NCI-H1436 treated with DMSO at 0.1 percent for 48 hours (cell line): ENCODE measurements at regions not wholly inside any gene's neighbourhood (a gene's known extent, or its start where the extent isn't known, plus 50 kb on each side); places are given as distances from the start of the nearest gene placed in this dataset.

ENCODE experiments used
- DNase-seq: peaks from one replicate; lab custom pipeline; 2025; lab: John Stamatoyannopoulos, UW

GRCh38 chr3:21138085-21138484 lies 612.9 kb downstream of the ZNF385D start:
- no peak for DNase-seq

DNA sequence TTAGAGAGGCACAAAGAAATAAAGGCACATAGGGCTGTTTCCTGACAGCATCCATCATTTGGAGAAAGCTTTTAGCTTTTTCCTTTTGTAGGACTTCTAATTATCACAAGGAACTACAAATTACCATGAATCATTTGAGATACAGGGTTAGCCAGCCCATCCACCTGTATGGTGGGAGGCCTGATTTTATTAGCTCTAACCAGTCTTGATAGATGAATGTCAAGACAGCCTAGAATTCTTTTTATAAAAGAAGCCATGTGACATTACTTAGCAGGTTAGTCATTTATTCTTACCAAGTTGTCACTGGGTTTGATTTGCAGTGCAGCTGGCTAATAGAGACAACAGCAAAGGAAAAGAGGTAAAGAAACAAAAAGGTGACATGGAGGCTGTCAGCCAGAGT lies 618.1 kb downstream of the ZNF385D start:
- DNase-seq, result no peak

DNA sequence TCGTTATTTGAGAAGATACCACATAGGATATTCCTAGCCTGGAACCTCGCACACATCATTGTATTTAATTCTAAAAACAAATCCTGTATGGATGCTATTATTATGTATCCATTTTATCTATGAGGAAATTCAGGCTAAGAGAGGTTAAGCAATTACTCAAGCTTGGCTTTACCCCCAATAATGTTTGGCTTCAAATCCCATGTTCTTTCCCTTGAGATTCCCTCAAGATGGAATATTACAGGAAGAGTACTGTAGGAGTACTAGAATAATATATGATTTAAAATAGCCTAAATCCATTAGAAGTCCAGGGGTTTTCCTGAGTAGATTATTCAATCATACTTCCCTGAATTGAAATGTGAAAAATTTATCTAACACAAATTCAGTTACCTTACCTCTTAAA lies 630.2 kb downstream of the ZNF385D start:
- no peak for DNase-seq

- DNase-seq, result no peak
Measured at GRCh38 chr3:21117370-21117769, 633.6 kb downstream of the ZNF385D start.

- DNase-seq, result no peak
Measured at GRCh38 chr3:21109056-21109455, 642.0 kb downstream of the ZNF385D start.

GRCh38 chr3:21105784-21106183 lies 645.2 kb downstream of the ZNF385D start:
- no peak for DNase-seq

GRCh38 chr3:21100656-21101359 lies 650.2 kb downstream of the ZNF385D start:
- DNase-seq, result no peak

- DNase-seq, result no peak
Measured at GRCh38 chr3:21094686-21095085, 656.3 kb downstream of the ZNF385D start.

- no peak for DNase-seq
Measured at GRCh38 chr3:21073561-21073960, 677.4 kb downstream of the ZNF385D start.

- DNase-seq, result no peak
Measured at GRCh38 chr3:21067031-21067813, 683.8 kb downstream of the ZNF385D start.

DNA sequence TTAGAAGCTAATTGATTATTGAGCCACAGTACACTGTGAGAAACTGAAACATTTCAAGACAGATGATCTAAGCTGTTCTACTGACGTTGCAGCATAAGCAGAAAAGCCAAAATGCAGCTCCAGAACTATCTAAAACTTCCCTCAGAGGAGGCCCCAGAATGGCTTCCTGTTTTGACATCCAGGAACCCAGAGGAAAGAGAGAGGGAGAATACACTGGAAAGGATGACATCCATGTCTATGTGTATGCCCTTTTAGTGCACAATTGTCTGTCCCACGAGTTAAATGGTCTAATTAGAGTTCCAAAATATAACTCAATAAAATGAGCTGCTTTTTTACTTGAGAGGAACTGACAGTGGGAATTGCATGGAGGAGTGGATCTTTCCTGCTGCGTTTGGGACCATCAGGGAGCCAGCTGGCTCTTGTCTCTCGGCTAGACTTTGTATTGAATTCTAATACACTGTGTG lies 688.1 kb downstream of the ZNF385D start:
- no peak for DNase-seq

DNA sequence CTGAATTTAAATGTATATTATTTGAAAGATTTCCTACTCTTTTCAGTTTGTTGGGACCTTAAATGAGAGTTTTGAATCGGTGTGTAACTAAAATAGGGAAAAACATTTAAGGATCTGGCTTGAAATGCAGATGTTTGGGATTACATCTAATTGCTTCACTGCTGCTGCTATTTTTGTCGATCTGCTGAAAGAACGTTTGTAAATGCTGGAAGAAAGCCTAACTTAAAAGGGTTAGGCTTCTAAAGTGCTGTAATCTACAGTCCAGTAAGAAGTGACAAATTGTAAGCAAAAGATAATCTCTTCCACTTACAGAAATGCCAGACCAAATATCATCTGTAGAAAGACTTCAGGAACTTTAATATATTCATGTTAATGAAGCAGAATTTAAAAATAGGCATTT lies 691.6 kb downstream of the ZNF385D start:
- no peak for DNase-seq

- no peak for DNase-seq
Measured at GRCh38 chr3:21056293-21056692, 694.7 kb downstream of the ZNF385D start.

DNA sequence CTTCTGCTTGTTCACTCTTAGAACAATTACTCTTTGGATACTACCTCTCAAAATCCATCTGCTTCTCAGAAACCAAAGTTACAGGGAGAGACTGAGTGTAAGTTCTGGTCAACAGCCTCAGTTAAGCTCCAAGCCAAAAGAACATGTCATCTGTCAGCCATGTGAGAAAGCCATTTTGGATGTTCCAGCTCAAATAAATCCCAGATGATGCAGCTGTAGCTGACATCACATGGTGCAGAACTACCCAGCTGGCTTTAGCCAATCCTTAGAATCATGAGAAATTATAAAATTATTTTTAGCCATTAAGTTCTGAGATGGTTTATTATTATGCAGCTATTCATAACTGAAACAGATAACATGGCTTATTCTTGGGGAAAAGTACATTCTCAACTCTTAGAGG lies 696.0 kb downstream of the ZNF385D start:
- DNase-seq, result no peak

DNA sequence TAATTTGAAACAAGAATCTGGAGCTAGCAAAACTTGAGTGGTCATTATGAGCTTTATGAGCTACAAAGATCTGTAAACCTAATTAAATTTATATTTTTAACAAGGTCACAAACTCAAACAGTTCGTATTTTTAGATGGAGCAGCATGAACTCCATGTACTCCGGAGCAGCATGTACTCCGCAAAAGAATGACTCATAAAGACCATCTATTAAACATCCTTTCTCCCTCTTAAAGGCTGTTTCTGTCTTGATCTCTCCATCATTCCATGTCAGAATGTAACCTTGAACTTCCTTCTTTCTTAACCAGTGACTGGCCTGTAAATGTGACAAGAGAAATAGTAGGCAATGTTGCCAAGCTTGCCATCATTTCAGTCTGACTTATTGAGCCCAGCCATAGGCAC lies 696.9 kb downstream of the ZNF385D start:
- DNase-seq, result no peak

DNA sequence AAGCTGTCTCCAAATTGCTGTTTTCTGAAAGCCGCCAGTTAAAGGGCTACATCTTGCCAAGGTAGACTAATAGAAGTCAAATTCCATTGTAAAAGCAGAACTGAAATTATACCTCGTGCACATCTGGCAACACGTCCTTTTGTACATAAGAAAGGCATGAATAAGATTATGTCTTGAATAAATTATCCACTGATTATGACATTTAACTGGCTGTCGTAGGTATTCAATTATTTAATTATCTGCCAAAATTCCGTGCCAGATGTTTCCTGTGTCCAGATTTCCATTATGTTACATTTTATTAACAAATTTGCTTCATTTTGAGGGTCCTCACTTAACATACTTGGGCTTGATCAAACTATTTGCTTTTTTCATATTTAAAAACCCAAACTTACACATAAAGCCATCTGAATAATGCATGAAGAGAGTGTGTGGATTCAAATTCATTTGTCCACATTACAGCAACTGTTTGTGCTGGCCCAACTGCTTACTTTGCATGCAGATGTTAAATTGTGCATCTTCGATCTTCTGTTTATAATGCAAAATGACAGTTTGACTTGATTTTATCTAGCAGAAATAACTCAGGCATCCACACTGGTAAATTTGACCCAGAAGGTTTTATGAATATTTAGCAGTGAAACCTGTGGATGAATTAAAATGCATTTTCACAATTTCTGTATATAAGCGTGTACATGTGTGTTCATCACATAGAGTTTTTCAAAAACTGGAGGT lies 701.5 kb downstream of the ZNF385D start:
- no peak for DNase-seq

DNA sequence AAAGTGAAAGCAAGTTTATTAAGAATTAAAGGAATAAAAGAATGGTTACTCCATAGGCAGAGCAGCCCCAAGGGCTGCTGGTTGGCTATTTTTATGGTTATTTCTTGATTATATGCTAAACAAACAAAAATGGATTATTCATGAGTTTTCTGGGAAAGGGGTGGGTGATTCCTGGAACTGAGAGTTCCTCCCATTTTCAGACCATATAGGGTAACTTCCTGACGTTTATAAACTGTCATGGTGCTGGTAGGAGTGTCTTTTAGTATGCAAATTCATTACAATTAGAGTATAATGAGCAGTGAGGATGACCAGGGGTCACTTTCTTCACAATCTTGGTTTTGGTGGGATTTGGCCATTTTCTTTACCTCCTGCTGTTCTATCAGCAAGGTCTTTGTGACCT lies 707.9 kb downstream of the ZNF385D start:
- DNase-seq, result no peak

- DNase-seq, result no peak
Measured at GRCh38 chr3:21042184-21042583, 708.8 kb downstream of the ZNF385D start.

DNA sequence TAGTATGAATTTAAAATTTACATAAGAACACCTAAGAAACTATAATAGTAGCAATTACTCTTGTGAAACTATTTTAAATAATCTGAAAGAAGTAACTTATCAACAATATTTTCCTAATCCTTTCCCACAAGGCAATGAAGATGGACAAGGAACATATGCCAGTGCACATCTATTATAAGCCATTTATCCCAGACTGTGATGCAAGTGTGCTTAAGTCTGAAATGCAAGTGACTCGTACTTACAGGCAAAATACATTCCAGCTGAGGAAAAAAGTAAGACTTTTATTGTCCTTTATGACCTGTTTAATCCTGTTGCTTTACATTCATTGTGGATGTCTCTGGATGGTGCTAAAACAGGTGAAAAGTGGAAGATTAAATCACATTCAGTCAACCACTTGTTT lies 709.4 kb downstream of the ZNF385D start:
- no peak for DNase-seq

GRCh38 chr3:21036888-21037287 lies 714.1 kb downstream of the ZNF385D start:
- no peak for DNase-seq

GRCh38 chr3:21028412-21028811 lies 722.6 kb downstream of the ZNF385D start:
- no peak for DNase-seq

- no peak for DNase-seq
Measured at GRCh38 chr3:21024563-21024962, 726.4 kb downstream of the ZNF385D start.

DNA sequence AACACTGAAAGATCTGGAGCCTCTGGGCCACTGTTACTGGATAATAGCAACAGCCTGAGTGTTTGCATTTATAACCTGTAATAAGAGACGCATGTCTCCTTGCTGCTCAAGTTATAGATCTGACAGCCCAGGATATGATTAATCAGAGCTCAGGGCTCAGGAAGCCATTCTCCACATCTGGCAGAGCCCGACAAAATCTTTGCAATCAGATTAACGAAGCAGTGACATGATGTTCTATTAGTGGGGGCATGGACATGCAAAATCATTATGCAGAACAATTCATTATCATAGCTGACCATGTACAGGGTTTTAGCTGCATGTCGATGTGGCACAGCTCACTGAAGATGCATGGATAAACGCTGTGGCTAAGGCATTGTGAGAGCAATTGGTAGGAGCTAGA lies 730.3 kb downstream of the ZNF385D start:
- DNase-seq, result no peak
